PC-3 (cell line): ENCODE measurements at regions not wholly inside any gene's neighbourhood (a gene's known extent, or its start where the extent isn't known, plus 50 kb on each side); places are given as distances from the start of the nearest gene placed in this dataset.

ENCODE experiments used
- EZH2phosphoT487 ChIP-seq: fragments of 300-600 bp; sonication (generic); IDR thresholded peaks from 2 replicates; pipeline ENCODE4 v1.6.1; 2018; ENCODE audit warnings: mild to moderate bottlenecking, antibody characterized with exemption, low read length, borderline replicate concordance
- TF ChIP-seq, protein P1 (sequence below): fragments of 300-600 bp; sonication (generic); conservative IDR thresholded peaks from 2 replicates; pipeline ENCODE4 v1.5.1; 2017; ENCODE audit warnings: antibody characterized with exemption, low read depth, mild to moderate bottlenecking, low read length

DNA sequence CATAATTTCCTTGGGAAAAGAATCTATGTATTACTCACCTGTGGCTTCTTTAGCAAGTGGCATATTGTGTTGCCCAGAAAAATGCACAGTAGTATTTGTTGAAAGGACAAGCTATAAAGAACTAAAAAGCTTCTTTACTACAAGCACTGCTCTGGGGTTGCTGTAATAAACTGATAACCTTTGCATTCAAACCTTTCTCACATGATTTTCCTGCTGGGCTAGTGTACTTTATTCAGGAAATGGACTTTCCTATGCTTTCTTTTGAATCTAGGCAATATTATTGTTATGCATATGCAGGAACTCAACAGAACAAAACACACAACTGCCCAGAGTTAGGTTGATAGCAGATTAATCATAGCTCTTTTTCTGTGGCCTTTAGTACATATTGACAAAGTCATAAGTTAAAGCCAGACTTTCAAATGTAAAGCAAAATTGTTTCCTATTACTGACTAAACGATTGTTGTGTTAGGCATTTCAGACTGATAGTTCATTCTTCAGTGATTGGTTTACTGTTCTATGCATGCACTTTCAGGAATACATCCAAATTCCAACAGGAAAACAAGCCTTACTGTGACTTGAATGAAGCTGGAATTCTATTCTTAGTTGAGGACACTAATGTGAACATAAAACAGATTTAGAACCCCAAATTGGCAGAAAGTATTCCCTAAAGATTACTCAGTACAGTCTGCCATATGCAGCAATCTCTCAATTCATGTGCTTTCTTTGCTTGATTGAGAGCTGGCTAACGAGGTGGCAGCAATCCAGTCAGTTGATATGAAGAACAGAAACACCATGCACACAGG, 564.3 kb upstream of the NEGR1 start:
- TF ChIP-seq, protein P1, sequence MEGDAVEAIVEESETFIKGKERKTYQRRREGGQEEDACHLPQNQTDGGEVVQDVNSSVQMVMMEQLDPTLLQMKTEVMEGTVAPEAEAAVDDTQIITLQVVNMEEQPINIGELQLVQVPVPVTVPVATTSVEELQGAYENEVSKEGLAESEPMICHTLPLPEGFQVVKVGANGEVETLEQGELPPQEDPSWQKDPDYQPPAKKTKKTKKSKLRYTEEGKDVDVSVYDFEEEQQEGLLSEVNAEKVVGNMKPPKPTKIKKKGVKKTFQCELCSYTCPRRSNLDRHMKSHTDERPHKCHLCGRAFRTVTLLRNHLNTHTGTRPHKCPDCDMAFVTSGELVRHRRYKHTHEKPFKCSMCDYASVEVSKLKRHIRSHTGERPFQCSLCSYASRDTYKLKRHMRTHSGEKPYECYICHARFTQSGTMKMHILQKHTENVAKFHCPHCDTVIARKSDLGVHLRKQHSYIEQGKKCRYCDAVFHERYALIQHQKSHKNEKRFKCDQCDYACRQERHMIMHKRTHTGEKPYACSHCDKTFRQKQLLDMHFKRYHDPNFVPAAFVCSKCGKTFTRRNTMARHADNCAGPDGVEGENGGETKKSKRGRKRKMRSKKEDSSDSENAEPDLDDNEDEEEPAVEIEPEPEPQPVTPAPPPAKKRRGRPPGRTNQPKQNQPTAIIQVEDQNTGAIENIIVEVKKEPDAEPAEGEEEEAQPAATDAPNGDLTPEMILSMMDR = no peak
- TF ChIP-seq EZH2phosphoT487 = no peak
